Chondrocyte (in vitro differentiated cells): ENCODE measurements at regions not wholly inside any gene's neighbourhood (a gene's known extent, or its start where the extent isn't known, plus 50 kb on each side); places are given as distances from the start of the nearest gene placed in this dataset.

Experiments used
- DNase-seq: peaks from one replicate; pipeline ENCODE4 v3.0.0; 2021; ENCODE audit warnings: mixed read lengths, low spot score
- H3K27ac Mint-ChIP-seq: one replicate; pipeline ENCODE4 v1.8.0; 2021; ENCODE audit warnings: mild to moderate bottlenecking, moderate library complexity, mixed read lengths; ENCODE audit not compliant: unreplicated experiment
- H3K27me3 Mint-ChIP-seq: 2 replicates; pipeline ENCODE4 v1.8.0; 2021; ENCODE audit warnings: low read depth, mixed read lengths
- H3K36me3 Mint-ChIP-seq: 2 replicates; pipeline ENCODE4 v1.8.0; 2021; ENCODE audit warnings: low read depth, mixed read lengths
- H3K4me1 Mint-ChIP-seq: 2 replicates; pipeline ENCODE4 v1.8.0; 2021; ENCODE audit warnings: low read depth, mild to moderate bottlenecking, mixed read lengths
- H3K4me3 Mint-ChIP-seq: one replicate; pipeline ENCODE4 v1.8.0; 2021; ENCODE audit warnings: mild to moderate bottlenecking, moderate library complexity, mixed read lengths; ENCODE audit not compliant: unreplicated experiment
- H3K9me3 Mint-ChIP-seq: 2 replicates; pipeline ENCODE4 v1.8.0; 2021; ENCODE audit warnings: low read depth, mixed read lengths
- TF ChIP-seq, protein P1 (sequence below): fragments of 200-600 bp; sonication (generic); IDR thresholded peaks from 2 replicates; pipeline ENCODE4 v1.5.0; 2021; ENCODE audit warnings: antibody characterized with exemption, mild to moderate bottlenecking, moderate library complexity

DNA sequence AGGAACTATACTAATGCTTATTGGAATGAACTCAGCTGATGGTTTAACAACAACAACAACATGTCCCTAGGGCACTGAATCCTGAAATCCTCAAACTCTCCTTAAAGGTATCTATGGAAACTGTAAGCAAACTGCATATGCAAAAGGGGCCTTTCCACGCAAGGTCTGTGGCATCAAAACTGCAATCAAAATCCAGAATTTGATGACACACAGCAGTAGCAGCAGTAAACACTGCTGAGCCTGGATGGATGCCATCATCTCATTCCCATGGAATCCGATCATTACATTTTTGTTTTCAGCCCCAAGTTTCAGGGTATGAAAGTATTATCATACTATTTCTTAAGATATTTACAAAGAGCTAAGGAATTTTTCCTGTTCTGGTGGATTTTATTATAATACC lies 399.7 kb downstream of the VPS13C start:
- Mint-ChIP-seq H3K4me1 (no peaks in the 10 kb centered on the region), H3K9me3 (peaks cover 5% of the 10 kb centered on the region), H3K4me3 (no peak overlapping the region), H3K27me3 (peaks cover 14% of the 10 kb centered on the region), H3K27ac (no peak overlapping the region), H3K36me3 (no peaks in the 10 kb centered on the region)
- DNase-seq, result no peak
- TF ChIP-seq, protein P1, sequence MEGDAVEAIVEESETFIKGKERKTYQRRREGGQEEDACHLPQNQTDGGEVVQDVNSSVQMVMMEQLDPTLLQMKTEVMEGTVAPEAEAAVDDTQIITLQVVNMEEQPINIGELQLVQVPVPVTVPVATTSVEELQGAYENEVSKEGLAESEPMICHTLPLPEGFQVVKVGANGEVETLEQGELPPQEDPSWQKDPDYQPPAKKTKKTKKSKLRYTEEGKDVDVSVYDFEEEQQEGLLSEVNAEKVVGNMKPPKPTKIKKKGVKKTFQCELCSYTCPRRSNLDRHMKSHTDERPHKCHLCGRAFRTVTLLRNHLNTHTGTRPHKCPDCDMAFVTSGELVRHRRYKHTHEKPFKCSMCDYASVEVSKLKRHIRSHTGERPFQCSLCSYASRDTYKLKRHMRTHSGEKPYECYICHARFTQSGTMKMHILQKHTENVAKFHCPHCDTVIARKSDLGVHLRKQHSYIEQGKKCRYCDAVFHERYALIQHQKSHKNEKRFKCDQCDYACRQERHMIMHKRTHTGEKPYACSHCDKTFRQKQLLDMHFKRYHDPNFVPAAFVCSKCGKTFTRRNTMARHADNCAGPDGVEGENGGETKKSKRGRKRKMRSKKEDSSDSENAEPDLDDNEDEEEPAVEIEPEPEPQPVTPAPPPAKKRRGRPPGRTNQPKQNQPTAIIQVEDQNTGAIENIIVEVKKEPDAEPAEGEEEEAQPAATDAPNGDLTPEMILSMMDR, result no peak

- Mint-ChIP-seq H3K36me3 (no peaks in the 10 kb centered on the region), H3K27ac (no peak overlapping the region), H3K4me3 (no peak overlapping the region), H3K9me3 (peaks cover 5% of the 10 kb centered on the region), H3K4me1 (no peaks in the 10 kb centered on the region), H3K27me3 (peaks cover 6% of the 10 kb centered on the region)
- TF ChIP-seq, protein P1, result no peak
- DNase-seq, result no peak
Observed at GRCh38 chr15:61659566-61660190, 400.6 kb downstream of the VPS13C start.

DNA sequence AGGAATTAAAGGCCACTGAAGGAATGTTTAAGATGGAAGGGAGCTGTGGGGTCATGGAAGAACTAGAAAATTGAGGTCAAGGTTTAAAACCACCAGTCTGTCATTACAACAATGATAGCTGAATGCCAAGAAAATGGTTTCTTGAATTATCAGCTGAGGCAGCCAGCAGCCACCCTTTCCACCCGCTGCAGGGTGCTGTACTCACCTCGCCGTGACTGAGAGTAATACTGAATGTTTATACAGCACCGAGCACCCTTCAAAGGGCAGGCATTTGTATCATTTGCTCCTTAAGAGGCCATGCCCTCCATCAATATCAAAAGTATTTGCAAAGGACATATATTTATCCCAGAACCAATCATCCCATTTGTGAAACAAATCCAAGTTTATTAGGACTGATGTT lies 402.8 kb downstream of the VPS13C start:
- H3K27ac Mint-ChIP-seq, result no peak overlapping the region
- peaks cover 5% of the 10 kb centered on the region for H3K9me3 Mint-ChIP-seq
- no peaks in the 10 kb centered on the region for H3K36me3 Mint-ChIP-seq
- H3K27me3 Mint-ChIP-seq, result peaks cover 5% of the 10 kb centered on the region
- H3K4me1 Mint-ChIP-seq, result no peaks in the 10 kb centered on the region
- DNase-seq, result no peak
- no peak overlapping the region for H3K4me3 Mint-ChIP-seq
- TF ChIP-seq, protein P1, result no peak

DNA sequence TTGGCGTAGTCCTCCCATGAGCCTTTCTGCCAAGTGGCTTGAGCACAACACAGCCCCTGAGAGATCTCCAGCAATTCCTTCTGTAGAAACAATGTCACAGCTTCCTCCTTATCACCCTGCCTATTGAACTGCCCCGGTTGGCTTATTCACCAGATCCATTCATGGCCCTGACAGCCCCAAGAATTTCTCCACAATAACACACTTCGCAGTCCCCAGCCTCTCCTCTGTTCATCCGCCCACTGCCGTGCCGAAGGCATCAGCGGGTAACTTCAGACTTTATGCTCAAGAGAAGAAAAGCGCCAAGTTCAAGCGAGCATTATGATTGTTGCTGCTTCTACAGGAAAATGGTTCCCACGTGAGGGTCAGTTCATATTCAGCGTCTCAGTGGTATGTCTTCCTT lies 403.9 kb downstream of the VPS13C start:
- H3K27me3 Mint-ChIP-seq, result peaks cover 3% of the 10 kb centered on the region
- TF ChIP-seq, protein P1, result no peak
- H3K27ac Mint-ChIP-seq, result no peak overlapping the region
- H3K36me3 Mint-ChIP-seq, result no peaks in the 10 kb centered on the region
- no peak for DNase-seq
- H3K4me3 Mint-ChIP-seq, result no peak overlapping the region
- peaks cover 5% of the 10 kb centered on the region for H3K9me3 Mint-ChIP-seq
- H3K4me1 Mint-ChIP-seq, result no peaks in the 10 kb centered on the region

DNA sequence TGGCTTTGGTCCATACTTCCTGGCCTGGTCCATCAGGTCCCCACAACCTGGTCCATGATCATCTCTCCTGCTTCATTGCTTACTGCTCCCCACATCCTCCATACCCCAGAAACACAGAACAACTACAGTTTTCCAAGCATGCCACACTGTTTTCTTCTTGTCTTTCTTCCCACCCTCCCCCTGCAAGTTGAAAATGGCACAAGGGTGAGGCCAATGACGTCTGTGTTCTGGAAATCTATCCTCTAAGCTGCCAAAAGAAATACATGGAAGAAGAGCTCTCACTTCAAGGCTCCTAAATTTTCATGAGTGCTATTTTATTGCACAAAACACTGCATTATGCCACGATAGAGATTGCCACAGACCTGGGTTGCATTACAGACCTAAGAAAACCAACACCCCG lies 404.4 kb downstream of the VPS13C start:
- Mint-ChIP-seq H3K9me3 (peaks cover 5% of the 10 kb centered on the region), H3K4me3 (no peak overlapping the region), H3K27me3 (peaks cover 3% of the 10 kb centered on the region), H3K36me3 (no peaks in the 10 kb centered on the region), H3K4me1 (no peaks in the 10 kb centered on the region), H3K27ac (no peak overlapping the region)
- no peak for DNase-seq
- TF ChIP-seq, protein P1, result no peak
